ENCODE measurements at regions not wholly inside any gene's neighbourhood (a gene's known extent, or its start where the extent isn't known, plus 50 kb on each side); places are given as distances from the start of the nearest gene placed in this dataset.

DNA sequence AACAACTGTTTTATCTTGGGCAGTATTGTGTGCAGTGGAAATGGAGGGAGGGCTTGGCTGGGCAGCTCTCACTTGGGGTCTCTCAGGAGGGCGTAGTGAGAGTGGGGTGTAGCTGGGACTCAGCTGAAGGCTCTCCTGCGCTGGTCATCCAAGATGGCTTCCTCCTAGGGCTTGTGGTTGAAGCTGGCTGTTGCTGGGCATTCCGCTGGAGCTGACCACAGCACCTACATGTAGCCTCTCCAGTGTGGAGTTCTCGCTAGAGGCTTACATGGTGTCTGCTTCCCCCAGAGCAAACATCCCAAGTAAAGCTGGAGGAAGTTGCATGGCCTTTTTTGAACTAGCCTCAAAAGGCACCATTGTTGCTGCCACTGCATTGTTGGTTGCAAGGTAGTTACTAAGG is 344.1 kb upstream of the MARCKS start:
- DNase-seq (ENCODE audit: low spot score) = no peak

DNA sequence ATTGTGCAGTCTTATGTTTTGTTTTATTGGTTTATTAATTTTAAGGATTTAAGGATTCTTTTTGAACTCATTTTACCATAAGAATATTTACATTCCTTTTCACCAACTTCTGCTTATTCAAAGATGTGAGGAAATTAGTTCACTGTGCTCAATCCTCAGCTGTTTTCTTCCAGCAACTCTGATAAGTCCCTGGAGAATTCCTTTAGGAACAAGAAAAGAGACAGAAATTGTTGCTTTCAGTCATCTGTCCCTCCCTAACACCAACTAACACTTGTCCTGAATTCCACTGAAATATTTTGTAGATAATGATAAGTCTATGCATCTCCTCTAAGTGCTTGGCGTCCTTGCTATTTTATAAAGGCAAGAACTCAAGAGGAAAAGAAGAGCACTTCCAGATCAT is 334.8 kb upstream of the MARCKS start:
- no peak for DNase-seq (ENCODE audit: low spot score)

DNA sequence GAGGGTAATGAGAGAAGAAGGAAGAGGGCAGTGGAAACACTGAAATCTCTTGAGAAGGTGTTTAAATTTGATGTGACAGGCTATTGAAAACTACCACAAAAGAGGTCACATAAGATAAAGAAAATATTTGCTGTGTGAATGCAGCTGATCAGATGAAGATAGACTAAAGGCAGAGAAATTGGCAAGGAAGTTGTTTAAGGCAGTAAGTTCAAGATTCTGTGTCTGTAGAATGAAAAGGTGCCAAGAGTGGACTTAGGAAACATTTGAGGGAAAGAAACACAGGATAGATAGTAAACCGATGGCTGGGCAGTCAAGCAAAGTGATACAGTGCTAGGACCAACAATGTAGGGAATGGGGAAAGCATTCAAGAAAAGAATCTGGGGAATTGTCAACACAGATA is 332.3 kb upstream of the MARCKS start:
- DNase-seq (ENCODE audit: low spot score) = no peak

DNA sequence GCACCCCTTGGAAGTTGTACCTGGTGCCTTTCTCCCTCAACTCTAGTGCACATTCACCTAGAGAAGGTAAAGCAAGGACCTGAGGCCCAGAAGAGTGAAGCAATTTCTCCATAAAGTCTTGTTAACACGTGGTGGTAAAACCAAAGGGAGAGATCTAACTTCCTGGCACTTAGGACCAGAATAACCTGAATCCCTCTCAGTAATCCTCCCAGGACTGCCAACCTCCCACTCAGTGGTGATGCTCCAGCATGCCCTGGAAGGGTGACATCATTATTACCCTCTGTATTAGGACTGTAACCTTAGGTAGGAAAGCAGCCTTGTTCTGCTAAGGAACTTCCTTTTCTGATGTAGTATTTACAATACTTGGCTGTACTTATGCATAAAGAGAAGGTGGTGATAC is 330.6 kb upstream of the MARCKS start:
- no peak for DNase-seq (ENCODE audit: low spot score)

DNA sequence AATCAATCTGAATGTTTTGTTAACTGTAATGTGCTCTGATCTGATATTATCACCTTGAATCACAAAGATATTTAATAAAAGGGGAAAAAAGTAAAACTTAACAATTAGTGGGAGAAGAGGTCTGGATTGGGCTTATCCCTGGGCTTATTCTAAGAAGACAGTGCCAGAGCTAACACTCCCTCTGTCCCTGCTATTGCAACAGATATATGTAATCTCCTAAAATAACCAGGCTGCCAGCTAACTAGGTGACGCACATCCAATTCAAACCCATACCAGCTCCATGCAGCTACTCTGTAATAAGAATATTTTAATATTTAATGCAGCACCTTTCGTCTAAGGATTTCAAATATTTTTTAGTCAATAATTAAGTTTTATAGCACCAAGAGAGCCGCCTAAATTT is 330.1 kb upstream of the MARCKS start:
- DNase-seq (ENCODE audit: low spot score) = no peak

DNA sequence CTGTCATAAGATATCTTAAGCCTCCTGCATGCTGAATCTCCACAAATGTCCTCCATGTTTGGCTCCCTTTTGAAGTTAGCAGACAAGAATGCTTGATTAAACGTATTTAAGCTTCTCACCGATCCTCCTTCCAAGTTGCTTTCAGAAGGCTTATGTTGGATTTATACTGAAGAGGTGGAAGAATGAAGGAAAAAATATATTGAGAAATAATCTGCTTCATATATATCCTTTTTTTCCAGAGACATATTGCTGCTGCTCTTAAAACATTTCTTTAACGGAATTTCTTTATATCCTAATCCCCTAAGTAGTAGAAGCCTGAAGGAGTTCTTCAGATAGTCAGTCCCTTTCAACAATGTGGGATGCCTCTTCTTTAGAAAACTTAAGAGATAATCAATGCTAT is 329.0 kb upstream of the MARCKS start:
- DNase-seq (ENCODE audit: low spot score) = no peak

DNA sequence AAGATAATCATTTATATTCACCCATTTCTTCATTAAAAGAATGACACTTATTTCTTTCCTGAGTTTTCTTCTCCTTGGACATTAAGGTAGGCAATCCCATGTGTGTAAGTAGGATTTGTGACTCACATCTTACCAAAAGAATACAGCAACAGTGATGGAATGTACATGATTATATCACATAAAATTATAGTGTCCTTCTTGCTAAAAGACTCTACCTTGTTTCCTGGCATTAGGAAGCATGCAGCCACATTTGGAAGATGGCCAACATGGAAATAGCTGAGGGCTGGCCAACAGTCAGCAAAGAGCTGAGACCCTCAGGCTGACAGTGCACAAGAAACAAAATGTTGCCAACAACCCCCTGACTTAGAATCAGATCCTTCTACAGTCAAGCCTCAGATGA is 327.9 kb upstream of the MARCKS start:
- no peak for DNase-seq (ENCODE audit: low spot score)

DNA sequence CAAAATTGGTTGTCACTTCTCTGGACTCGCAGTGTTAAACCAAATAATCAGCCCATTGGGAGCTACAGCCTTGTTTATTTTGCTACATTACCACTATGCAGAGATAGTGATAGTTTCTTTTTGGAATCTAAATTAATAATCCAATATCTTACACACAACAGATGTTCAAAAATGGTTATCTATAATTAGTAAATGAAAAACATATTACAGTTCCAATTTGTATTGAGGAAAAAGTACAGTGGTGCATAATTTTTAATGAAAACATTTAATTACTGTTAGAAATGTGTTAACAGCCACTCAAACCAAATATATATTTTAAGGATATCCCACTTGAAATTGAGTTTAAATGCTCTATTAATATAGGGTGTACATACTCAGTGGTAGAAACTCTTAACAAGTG is 327.3 kb upstream of the MARCKS start:
- DNase-seq (ENCODE audit: low spot score) = no peak

DNA sequence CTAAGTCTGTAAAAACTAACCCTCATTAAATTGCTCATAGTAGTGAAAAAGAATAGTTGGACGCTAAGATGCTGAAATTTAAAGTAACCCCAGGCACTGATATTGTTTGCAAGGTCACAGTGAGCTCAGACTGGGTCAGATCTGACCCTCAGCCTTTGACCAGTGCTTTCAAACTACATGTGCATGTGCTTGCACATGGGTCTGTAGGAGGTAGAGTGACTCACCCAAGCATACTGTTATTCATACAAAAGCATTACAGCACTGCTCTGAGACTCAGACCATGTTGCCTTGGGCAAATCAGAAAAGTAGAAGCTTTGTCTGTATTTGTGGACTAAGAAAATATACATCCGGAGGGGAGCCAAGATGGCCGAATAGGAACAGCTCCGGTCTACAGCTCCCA is 326.4 kb upstream of the MARCKS start:
- DNase-seq (ENCODE audit: low spot score) = no peak

DNA sequence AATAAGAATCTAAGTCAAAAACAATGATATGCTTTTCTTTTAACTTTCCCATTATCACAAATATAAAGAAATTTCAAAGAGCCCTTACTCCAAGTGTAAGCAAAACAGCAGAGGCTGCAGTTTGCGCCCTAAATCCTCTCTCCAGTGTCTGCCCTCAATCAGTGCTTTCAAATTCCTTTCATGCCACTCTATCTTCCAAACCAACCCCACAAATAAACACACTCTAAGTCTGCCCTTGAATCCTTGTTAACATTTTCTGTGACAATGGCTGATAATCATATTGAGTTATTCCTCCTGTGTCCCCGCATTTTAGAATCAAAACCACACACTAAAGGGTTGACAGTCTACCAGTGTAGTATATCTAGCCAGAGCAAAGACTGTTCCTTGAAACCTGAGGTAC is 317.9 kb upstream of the MARCKS start:
- no peak for DNase-seq (ENCODE audit: low spot score)

DNA sequence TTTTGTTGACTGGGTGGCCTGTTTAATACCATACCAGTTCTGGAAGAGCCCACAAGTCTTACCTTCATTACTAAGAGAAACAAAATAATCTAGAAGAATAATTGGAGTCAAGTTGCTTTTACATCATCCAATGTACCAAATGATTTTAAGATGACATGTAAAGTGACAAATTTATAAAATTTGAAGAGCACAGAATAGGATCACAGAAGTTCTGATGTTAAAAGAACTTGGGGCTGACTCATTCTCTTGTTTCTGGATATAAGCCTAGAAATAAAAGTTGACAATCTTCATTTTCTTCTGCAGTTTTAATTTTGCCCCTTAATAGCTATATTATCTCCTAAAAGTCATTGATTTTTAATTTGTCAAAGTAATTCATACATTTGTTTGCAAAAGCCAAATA is 317.5 kb upstream of the MARCKS start:
- DNase-seq (ENCODE audit: low spot score) = no peak

DNA sequence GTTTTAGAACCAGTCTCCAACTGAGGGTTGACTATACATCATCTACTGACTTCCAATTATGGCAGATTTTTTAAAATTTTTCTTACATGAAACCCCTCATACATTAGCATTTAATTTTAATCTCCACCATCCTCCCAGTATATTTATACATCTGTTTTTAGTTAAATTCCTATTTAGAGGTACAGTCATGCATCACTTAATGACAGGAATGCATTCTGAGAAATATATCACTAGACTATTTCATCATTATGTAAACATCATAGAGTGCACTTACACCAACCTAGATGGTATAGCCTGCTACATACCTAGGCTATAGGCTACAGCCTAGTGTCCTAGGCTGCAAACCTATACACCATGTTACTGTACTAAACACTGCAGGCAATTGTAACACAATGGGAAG is 316.7 kb upstream of the MARCKS start:
- DNase-seq (ENCODE audit: low spot score) = no peak

DNA sequence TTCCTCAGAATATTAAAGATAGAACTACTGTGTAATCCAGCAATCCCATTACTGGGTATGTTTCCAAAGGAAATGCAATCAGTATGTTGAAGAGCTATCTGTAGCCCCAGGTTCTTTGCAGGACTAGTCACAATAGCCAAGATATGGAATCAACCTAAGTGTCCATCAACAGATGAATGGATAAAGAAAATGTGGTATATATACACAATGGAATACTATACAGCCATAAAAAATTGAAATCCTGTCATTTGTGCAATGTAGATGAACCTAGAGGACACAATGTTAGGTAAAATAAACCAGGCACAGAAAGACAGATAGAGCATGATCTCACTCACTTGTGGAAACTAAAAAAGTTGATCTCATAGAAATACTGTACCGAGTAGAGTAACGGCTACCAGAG is 306.0 kb upstream of the MARCKS start:
- DNase-seq (ENCODE audit: low spot score) = no peak

DNA sequence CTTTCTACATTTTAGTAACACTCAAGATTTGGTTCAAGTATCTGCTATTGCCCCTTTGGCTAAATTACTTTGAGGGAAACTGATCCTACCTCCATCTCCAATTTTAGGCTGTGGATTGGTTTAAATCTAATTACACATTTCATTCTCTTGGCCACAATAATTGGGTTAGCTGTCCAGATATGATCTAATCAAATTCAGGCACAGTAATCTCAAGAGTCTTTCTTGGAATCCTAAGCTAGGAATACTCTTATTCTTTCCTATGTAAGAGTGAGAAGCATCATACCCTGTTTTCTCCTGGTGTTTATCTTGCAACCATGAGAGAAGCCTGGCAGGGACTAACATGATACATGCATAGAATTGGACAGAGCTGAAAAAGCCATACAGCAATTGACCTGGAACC is 300.4 kb upstream of the MARCKS start:
- no peak for DNase-seq (ENCODE audit: low spot score)

DNA sequence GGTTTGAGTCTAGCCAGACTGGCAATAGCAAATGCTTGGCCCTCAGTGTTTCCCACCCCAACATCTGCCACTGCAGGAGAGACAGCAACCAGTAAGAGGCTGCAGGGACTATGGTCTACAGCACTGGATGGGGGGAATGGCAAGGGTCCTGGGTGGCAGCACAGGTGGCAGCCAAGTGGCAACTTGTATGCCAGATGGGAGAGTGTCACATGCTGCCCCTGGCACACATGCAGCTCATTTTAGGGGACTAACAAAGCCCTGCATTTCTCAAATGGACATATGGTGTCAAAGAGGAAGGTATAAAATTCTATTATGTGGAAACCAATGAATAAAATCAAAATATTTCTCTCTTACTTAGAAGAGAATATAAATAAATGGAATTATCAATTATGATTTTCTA is 298.7 kb upstream of the MARCKS start:
- no peak for DNase-seq (ENCODE audit: low spot score)

DNA sequence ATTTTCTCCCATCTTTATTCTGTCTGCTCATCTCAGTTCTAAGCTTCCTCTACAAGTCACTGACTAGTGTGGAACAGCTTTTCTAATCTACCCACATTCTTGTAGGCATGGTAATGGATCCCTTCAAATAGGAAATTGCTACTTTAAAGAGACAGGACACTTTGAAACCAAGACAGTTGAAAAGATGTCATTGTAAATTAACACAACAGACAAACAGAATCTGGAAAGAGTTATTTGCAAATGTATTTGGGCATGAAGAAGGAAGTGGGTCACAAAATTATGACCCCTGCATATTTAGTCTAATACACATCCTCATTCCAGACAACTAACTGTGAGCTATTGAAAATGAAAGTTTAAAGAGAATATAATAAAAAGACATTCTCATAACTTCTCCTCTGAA is 298.2 kb upstream of the MARCKS start:
- DNase-seq (ENCODE audit: low spot score) = no peak

DNA sequence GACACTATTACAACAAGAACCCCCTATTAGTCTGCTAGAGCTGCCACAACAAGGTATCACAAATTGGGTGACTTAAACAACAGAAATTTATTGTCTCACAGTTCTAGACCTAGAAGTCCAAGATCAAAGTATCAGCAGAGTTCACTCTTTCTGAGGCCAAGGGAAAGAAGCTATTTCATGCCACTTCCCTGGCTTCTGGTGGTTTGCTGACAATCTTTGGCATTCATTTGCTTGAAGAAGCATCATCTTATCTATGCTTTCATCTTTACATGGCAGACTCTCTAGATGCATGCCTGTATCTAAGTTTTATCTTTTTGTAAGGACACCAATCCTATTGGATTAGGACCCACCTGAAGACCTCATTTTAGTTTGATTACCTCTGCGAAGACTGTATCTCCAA is 296.8 kb upstream of the MARCKS start:
- no peak for DNase-seq (ENCODE audit: low spot score)

DNA sequence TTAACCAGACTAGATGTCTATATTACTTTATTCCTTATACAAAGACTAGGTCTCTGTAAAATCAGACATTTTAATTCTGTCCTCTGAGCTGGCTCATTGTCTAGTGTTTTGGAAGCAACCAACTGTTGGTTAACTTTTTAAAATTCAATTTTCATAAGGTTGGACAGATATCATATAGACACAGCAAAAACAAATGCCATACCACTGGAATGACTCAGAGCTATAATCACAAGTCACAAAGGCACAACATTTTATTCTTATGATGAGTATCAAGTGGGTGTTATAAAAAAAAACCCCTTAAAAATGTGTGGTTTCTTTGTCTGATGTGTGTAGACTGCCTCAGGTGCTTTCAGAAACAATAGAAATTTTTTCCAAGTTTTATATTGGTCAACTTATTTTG is 296.2 kb upstream of the MARCKS start:
- no peak for DNase-seq (ENCODE audit: low spot score)

DNA sequence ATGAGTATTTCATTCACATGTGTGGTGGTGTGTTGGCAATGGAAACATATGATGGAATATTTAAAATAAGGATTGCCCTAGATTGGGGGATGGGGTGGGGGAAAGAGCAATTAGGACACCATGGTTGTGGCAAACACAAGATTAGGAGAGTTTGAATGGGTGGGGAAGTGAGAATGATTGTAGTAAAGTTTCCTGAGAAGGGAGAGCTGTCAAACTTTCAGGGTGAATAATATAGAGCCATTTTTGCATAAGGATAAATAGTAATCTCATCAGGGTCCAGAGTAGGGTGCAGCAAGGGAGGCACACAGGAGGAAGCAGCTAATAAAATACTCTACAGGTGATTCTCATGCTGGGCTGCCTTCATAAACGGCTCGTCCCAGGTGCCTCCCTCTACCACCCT is 294.9 kb upstream of the MARCKS start:
- DNase-seq (ENCODE audit: low spot score) = no peak

DNA sequence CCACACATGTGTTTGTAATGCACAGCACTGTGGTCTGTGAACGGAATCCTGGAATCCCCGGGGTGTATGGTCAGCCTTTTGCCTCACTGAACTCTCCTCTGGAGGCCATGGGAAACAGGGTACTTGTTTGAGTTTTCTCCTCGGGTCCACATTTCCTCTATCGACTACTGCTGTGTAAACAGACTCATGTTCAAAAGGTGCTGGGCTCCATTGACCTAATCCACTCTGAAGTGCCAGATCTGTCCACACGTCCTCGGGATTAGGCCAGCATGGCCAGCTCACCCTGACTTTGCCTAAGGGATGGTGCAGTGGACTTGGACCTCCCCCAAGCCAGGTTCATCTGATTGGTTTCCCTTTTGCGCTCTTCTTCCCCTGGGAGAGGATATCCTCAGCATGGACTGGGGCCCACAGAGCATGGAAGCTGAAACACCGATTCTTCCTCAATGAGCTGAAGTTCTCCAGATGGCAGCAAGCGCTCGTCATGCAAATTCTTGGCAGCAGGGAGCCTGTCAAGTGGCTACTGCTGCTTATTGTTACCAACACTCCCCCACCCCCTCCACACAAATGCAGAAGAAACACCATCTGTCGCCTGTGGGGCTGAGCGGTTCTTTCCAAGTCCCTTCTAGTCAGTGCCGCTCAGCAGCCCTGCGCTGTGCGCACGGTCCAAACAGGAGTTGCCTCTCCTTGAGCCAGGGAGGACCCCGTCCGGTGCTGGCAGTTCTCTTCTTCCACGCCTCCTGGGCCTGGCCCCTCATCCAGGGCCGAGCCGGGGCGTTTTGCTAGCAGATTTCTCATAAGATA is 292.6 kb upstream of the MARCKS start:
- DNase-seq (ENCODE audit: low spot score) = peak; percentile 73

DNA sequence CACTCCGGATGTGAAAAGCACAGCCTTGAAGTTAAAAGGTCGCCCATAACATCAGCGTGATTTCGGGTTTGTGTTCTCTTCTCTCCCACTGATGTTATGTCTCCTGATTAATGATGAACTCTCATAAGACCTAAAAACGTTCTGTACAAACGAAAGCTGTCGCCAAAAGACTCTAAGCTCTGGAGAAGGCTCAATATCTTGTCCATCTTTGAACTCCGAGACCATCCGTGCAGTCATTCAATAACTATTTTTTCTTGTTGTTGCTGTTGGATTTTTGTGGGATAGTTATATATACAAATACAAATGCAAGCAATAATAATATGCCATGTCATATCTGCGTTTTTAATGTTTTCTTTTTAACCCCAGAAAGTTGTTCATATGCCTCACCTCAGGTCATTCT is 291.8 kb upstream of the MARCKS start:
- DNase-seq (ENCODE audit: low spot score) = no peak

DNA sequence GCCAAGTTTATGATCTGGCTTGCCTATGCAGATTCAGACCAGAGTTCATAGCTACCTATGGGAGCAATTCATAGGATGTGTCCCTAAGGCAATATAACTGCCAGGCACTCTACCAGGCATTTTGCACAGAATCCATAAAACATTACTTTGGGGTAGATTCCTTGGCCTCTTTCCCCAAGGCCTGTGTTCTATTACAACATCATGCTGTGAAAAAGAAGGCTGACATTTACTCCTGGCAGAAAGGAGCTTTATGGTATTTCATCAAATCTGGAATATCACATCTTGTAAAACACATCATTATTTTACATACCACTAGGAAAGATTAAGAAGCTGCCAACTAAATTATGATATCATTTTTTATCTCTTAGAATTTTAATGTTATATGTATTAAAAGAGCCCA is 287.0 kb upstream of the MARCKS start:
- no peak for DNase-seq (ENCODE audit: low spot score)

DNA sequence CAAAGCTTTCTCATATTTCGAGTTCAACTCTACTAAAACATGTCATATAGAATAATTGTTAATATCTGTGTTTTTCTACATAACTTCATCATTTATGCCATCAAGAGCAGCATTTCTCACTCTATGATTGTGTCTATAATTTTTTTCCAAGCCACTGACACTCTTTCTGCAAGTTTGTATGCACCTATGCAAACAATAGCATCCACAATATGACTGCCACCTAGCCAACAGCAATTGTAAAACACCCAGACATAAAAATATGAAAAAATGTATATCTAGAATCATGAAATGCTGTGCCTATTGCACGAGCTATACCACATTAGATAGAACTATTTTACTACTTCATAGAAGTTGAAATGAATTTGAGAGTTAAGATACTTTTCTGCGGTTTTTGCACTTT is 286.5 kb upstream of the MARCKS start:
- no peak for DNase-seq (ENCODE audit: low spot score)

DNA sequence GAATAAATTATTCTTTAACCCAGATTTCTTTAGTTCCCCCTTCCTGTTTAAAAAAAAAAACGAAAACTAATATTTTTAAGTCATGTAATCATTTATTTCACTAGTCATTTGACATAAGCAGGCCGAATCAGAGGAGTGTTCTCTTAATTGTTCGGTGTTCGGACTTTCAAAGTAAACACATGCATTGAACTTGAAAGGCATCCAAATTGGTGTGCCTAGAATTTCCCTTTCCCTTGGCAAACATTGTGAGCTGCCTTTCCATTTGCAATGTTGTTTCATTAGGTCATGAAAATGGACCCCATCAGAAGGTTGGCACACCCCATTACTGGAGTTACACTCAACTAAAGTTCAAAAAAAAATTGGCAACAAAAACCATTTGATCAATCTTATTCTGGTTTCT is 283.0 kb upstream of the MARCKS start:
- no peak for DNase-seq (ENCODE audit: low spot score)

DNA sequence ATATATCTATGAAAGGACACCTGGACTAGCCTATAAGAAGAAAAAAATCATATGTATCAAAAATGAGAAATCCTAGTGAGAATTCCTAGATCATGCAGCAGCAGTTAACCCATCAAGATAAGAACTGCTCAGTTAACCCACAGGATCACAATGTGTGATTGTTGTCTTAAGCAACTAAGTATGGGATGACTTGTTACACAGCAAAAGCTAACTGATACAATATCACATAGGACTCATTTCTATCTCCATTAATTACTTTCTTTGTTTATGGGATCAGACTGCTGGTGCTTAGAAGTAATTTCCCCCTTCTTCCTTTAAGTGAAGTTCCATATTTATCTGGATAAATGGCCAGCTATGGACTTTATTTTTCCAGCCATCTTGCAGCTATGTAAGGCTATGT is 280.8 kb upstream of the MARCKS start:
- no peak for DNase-seq (ENCODE audit: low spot score)
